NB4 (cell line): ENCODE measurements at regions not wholly inside any gene's neighbourhood (a gene's known extent, or its start where the extent isn't known, plus 50 kb on each side); places are given as distances from the start of the nearest gene placed in this dataset.

ENCODE experiments used
- POLR2A ChIP-seq: IDR thresholded peaks from 2 replicates; pipeline ENCODE4 v1.6.1; 2011; ENCODE audit warnings: mild to moderate bottlenecking; ENCODE audit not compliant: insufficient read length; ENCODE audit errors: extremely low read depth
- TF ChIP-seq, protein P1 (sequence below): IDR thresholded peaks from one replicate; pipeline ENCODE4 v1.5.1; 2012; ENCODE audit warnings: low read depth, low read length

DNA sequence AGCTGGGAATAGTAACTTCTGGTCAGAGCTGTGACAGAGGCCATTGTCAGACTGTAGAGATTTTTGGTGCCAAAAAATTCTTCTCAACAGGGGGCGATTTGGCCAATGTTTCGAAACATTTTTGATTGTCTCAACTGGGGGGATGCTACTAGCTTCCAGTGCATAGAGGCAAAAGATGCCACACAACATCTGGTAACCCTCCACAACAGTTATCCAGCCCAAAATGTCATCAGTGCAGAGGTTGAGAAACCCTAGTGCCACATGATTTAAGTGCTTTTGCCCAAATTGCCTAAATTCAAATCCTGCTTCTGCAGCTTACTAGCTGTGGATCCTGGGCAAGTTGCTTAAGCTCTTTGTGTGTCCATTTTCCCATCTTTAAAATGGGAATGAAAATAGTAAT lies 71.9 kb downstream of the FZD1 start:
- TF ChIP-seq POLR2A = no peak
- TF ChIP-seq, protein P1, sequence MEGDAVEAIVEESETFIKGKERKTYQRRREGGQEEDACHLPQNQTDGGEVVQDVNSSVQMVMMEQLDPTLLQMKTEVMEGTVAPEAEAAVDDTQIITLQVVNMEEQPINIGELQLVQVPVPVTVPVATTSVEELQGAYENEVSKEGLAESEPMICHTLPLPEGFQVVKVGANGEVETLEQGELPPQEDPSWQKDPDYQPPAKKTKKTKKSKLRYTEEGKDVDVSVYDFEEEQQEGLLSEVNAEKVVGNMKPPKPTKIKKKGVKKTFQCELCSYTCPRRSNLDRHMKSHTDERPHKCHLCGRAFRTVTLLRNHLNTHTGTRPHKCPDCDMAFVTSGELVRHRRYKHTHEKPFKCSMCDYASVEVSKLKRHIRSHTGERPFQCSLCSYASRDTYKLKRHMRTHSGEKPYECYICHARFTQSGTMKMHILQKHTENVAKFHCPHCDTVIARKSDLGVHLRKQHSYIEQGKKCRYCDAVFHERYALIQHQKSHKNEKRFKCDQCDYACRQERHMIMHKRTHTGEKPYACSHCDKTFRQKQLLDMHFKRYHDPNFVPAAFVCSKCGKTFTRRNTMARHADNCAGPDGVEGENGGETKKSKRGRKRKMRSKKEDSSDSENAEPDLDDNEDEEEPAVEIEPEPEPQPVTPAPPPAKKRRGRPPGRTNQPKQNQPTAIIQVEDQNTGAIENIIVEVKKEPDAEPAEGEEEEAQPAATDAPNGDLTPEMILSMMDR = no peak
